ENCODE measurements at regions not wholly inside any gene's neighbourhood (a gene's known extent, or its start where the extent isn't known, plus 50 kb on each side); places are given as distances from the start of the nearest gene placed in this dataset.

DNA sequence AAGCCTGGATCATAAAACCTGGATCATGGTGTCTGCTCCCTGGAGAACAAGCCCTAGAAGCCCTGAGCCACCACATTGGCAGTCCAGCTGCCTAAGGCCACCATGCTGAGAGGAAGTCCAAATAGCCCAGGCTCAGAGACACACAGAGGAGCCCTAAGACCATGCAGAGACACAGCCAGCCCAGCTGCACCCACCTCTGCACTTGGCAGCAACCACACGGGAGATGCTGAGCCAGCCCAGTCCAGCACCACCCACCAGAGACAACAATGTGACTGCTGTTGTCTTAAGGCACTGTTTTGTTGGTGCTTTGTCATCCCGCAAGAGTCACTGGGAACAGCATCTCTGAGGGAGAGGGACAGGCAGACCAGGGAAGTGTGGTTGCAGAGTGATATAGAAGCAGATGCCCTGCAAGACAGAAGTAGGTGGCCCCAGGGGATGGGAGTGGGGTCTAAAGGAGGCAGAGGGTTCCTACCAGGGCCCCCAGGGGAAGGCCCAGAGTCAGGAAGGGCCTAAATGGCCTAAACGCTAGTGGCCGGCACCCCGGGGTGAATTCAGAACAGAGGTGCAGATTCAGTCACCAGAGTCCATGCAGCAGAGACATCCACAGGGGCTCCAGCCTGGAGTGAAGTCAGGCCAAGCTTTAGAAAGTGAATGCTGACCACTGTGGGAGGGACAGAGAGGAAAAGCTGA lies 105.4 kb upstream of the PRR20G start:
- TF ChIP-seq POLR2A (IDR thresholded peaks at IDR 0.05): no peak
- TF ChIP-seq, protein P1, sequence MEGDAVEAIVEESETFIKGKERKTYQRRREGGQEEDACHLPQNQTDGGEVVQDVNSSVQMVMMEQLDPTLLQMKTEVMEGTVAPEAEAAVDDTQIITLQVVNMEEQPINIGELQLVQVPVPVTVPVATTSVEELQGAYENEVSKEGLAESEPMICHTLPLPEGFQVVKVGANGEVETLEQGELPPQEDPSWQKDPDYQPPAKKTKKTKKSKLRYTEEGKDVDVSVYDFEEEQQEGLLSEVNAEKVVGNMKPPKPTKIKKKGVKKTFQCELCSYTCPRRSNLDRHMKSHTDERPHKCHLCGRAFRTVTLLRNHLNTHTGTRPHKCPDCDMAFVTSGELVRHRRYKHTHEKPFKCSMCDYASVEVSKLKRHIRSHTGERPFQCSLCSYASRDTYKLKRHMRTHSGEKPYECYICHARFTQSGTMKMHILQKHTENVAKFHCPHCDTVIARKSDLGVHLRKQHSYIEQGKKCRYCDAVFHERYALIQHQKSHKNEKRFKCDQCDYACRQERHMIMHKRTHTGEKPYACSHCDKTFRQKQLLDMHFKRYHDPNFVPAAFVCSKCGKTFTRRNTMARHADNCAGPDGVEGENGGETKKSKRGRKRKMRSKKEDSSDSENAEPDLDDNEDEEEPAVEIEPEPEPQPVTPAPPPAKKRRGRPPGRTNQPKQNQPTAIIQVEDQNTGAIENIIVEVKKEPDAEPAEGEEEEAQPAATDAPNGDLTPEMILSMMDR (IDR thresholded peaks at IDR 0.05): no peak

Data from uterus (tissue), 2 donors.